ENCODE measurements at regions not wholly inside any gene's neighbourhood (a gene's known extent, or its start where the extent isn't known, plus 50 kb on each side); places are given as distances from the start of the nearest gene placed in this dataset.

DNA sequence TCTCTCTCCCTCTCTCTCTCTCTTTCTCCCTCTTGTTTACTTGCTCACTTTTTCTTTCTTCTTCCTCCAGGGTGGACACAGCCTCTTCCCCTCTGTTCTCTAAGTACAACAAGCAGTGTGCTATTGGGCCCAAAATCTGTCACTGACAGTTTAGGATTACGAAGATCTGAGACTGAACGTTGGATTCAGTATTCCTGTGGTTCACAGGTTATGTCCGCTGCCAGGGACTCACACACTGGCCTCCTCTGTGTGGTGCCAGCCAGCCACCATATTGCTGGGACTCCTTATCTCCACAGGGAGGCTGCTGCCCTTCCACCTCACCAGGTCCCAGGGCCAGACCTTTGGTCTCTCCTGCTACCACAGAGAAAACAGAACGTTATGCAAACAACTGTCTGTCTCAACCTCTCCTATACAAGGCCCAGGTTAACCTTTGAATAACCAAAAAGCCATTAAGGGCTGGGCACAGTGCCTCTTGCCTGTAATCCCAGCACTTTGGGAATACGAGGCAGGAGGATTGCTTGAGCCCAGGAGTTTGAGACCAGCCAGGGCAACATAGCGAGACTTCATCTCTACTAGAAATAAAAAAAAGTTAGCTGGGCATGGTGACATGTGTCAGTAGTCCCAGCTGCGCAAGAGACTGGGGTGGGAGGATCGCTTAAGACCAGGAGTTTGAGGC lies 171.9 kb upstream of the RAB4A start:
- DNase-seq = no peak

DNA sequence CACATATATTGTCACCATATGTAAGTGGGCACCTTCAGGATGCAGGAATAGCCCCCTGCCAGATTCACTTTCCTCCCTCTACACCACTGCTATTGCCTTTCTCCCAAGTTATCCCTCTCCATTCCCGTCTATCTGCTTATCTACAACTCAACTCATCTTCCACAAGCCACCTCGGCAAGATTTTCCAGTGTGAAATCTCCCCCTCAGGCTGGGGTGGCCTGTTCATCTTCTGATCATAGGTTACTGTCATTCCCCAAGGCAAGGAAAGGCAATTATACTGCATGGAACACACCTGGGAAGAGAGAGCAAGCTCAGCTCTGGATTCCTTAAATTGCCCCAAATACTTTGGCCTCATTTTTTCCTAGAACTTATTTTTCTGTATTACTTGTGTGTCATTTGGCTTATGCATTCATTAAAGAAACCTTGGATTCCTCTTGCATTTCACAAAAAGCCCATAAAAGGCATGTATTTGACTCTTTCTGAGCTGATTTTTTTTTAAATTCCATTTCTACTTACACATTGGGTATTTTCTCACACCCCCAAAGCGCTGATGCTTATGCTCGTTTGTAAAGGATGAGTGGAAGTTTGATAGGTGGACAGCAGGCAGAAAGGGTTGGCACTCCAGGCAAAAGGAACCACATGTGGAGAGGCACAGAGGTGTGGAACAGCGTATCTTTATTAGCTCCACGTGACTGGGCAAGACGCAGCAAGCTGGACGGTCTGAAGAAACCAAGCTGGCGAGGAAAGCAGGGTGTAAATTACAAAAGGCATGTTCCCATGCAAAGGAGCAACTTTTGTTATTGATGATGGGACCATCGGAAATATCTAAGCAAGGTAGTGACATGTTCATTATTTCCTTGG lies 169.7 kb upstream of the RAB4A start:
- no peak for DNase-seq

DNA sequence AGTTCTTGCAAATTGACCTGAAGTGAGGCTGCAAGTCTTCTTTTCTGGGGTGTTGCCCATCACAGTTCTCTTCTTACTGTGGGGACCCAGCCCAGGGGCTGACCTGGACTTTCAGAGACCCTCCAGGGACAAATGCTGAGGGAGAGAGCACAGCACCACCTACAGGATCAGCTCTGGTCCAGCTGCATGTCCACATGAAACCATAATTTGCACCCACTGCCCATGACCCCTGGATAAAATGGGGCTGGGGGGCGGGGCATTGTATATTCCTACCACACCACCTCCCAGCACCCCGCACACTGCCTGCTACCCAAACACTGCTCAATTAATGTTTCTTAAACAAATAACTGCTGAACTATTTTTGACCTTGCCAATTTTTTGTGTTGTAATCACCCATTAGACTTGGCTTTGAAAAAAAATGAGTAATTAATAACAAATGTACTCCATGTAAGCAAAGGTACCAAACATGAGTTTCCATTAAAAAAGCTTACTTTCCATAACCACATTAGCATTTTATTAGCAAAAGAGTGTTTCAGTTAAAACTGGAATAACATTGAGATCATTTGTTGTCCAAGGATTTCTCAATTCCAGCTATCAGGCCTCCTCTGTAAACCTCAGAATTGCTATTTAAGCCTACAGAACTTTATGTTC lies 168.0 kb upstream of the RAB4A start:
- no peak for DNase-seq

DNA sequence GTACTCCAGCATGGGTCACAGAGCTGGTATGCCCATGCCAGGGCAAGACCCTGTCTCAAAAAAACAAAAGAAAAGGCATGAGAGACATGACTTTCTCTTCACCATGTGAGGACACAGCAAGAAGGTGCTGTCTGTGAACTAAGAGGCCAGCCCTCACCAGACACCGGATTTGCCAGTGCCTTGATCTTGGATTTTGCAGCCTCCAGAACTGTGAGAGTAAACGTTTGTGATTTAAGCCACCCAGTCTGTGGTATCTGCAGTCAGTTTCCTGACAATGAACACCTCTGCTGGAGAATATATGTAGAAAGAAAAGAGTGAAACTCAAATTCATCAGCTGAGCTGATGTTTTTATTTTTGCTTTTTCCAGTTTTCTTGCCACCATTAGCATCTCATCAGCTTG lies 166.3 kb upstream of the RAB4A start:
- DNase-seq = no peak

DNA sequence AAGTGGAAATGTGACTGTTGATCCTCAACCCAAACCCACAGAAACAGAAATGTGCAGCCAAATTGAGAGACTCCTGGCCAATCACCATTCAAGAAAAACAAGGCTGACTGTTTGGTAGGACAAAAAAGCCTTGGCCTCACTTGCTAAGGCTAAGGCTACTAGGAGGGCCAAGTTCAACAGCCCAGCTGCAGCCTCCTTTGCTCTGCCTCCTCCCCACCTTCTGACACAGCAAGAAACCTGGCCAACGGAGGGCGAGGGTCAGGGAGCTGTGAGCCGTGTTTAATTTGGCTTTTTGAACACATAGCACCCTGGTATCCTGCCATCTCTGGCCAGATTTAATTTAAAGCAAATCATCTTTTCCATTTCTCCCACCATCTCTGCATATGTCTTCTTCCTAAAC lies 165.8 kb upstream of the RAB4A start:
- peak; percentile 39 for DNase-seq

DNA sequence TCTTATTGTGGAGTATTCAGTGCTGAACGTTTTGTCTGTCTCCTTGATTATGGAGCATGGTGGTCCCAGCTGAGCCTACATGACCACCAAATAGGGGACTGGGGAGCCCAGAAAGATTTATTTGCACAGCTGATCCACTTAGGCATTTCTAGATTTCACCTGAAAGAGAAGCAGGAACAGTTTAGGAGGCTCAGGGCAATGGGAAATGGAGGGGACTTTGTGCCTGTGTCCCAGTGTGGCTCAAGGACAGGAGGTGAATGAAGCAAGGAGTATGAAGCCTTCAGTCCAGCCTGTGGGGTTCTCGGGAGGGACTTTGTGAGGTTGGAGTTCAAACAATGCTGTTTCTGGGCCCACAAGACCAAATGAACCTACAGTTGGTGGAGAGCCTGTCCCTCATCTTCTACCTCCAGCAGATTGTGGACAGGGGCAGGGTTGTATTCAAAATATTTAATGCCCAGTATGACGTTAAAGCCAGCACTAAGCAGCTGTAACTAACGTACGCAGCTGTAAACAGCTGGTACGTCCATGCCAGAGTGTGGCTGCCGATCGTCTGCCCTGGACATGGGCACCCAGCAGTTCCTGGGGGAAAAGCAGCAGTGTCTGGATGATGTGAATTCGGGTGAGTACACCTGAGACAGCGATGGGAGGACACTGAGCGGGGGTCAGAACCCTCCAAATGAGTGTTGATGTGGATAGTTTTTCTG lies 164.9 kb upstream of the RAB4A start:
- no peak for DNase-seq

DNA sequence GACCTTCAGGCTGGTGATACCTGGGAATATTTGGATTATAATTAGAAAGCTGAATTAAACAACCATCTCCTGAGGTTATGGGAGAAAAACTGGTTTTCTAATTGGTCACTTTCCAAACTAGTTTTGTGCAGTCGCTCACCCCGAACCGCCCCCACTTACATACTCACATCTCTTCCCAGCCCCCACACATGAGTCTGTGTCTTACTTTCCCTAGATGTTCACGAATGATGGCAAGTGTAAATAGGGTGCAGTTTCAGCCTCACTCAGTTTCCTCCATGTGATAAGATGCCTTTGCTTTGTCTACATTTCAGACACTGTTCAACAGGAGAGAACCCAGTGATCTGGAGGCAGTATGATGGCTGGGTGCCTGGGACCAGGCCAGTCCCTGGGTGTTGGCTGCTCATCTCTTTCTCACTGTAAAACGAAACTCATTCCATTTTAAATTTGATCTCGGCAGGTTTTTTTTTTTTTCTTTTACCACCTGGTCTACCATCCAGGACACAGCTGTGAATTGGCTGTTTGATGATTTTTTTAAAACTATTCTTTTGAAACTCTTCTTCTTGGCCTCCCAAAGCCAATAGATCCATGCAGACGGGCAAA lies 164.3 kb upstream of the RAB4A start:
- peak; percentile 71 for DNase-seq

DNA sequence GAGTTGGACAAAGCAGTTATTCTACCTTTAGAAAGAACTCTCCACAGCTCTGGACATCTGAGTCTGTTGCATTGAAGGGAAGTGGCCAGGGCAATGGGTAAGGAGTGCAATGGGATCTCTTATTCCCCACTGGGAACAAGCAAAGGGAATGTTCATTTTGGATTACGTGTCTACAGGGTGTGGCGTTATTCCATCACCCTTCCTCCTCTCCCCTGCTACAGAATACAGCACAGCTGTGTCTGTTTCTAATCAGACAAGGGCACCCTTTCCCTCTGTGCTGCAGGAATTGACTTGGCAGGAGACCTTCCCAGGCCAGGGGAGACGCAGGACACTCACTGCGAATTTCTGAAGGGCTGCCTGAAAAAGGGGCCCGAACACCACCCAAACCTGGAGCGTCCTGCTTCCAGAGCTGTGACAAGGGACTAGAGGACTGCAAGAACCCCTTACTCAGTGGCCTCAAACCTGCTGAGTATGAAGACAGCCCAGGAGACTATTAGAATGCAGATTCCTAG lies 163.6 kb upstream of the RAB4A start:
- DNase-seq = no peak

DNA sequence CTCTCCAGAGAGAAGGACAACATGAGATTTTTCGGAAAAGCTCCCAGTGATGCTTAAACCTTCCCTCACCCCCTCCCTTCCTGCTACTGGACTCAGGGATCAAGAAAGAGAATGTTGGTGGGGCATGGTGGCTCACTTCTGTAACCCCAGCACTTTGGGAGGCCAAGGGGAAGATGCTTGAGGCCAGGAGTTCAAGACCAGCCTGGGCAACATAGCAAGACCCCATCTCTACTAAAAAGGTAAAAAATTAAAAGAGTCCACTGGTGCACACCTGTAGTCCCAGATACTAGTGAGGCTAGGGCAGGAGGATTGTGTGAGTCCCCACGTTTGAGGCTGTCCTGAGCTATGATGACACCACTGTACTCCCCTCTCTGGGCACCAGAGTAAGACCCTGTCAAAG lies 162.9 kb upstream of the RAB4A start:
- no peak for DNase-seq

DNA sequence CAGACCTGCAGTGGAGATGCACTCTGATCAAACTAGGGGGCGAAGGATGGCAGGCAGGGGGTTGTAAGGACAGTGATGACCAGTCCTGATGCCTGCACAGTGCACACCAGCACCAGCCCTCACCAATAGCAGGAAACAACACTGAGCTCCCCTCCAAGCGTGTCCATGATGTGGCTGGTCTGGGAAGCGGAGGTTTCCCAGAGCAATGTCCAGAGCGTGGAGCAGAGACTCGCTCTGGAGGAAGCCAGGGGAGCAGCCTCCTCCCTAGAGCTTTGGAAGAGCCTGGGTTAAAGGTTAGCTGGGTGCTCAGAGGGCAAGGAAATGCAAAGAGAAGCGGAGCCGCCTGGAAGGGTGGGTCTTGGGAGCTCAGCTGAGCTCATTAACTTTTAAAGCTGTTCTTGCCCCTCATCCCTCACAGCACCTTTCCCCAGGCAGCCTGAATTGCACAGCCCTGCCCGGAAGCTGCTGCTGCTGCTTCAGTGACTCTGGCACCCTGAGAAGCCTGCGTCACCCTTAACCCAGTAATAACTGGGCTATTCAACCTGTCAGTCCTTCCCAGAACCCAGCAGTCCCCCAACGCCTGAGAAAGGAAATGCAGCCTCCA lies 162.2 kb upstream of the RAB4A start:
- no peak for DNase-seq

DNA sequence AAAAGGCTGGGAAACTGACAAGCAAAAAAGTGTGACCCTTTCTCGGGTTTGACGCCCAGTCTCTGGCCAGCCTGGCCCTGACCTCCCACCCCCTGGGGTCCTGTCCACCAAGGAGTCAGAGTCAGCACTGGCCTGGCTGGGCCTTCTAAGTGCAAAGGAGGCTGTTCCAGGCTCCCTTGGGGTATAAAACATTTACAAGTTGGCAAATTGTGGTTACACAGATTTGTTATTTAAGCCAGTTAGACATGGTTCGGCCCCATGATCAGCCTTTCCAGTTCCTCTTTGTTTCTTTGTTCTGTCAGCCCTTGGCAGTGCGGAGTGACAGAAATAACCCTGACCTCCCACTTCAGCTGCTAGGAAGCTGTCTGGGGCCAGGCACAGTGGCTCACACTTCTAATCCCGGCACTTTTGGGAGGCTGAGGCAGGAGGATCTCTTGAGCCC lies 161.6 kb upstream of the RAB4A start:
- peak; percentile 68 for DNase-seq

DNA sequence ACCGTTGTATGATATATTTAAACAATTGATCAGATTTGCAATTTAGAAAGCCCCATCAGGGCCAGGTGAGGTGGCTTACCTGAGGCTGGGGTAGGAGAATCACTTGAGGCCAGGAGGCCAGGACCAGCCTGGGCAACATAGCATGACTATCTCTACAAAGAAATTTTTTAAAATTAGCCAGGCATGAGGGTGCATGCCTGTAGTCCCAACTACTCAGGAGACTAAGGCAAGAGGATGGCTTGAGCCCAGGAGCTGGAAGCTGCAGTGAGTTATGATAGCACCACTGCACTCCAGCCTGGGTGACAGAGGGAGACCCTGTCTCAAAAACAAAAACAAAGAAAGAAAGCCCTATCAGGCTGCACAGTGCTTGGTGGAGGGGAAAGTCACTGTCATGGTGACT lies 159.9 kb upstream of the RAB4A start:
- DNase-seq = no peak

DNA sequence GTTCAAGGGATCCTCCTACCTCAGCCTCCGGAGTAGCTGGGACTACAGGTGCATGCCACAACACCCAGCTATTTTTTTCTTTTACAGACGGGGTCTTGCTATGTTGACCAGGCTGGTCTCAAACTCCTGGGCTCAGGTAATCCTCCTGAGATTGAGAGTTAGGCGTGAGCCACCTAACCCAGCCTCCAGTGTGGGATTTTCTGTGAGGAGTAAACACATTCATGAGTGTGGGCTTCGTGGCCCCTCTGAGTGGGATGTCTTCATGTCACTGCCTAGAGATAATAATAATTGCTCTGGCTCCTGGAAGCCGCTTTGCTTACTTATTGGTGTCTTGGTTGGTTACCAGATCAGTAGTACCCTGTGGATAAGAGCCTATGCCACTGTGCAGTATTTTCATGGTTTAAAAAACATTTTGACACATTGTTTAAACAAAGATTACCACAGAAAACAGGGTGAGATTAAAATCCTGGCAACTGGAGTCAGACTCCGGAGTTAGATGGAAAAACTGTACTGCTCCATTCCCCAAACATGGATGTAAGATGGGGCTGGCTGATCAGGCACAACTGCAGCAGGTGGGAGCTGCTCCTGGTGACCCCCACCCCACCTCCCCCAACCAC lies 159.1 kb upstream of the RAB4A start:
- no peak for DNase-seq

DNA sequence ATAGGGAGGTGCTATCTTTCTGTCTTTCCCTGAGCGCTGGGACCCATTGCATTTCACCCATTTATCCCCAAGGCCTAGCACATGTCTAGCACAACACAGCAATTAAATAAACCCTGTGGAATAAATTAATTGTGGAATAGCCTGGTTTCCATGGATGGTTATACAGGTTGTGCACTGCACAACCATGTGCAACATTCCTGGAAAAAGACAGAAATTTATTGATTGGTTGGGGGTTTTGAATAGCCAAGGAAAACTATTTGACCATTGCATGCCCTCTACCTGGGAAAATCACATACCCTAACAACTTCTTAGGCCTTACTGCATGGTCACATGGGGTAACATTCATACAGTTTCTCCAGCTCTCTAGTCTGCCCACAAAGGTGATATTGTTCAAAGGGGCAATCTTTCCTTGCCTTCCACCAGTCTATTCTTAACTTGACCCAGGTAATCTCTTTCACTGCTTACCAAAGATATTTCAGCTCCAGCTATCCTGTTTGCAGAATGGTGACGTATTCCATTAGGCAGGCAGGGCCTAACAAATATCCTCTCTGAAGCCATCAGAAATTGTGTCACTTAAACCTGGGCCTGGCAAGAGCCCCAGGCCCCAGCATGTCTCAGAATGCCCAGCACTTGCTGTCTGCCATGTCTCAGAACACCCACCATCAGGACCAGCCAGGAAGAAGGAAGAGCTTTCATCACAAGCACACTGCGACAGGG lies 157.9 kb upstream of the RAB4A start:
- DNase-seq = no peak

DNA sequence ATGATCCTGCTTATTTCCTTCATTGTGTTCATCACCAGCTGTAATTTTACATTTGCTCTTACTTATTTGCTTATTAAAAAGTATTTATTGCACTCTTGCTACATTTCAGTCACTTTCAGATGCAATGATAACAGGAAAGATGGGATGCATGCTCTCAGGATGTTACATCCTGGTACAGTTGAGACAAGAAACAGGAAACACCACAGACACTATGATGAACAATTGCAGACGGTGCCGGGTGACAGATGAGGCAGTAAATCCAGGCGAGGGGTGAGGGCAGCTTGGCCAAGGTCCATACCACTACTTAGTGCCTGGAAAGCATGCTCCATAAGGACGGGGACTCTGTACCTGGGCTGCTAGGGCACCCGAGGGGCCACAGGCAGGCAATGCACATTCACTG lies 156.6 kb upstream of the RAB4A start:
- DNase-seq = no peak

DNA sequence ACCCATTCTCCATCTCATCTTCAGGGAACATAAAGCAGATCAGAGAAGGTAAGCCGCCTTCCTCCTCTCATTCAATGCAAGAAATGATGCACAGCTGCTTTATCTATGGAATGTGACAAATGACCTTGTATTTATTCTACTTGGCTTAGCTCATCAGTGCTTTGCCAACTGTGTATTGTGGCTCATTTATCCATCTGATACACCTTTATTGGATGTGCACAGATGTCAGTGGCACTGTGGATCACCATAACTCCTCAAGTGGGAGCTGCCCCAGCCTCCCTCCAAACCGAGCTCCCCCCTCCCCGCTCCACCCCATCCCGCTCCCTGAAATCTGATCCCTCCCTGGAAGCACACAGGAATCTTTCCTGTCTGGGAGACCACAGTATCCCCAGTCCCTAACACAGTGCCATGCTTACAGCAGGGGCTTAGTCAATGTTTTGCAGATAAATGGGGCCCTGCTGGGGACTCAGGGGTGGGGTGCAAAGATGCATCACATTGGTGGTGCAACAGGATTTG lies 156.0 kb upstream of the RAB4A start:
- no peak for DNase-seq

DNA sequence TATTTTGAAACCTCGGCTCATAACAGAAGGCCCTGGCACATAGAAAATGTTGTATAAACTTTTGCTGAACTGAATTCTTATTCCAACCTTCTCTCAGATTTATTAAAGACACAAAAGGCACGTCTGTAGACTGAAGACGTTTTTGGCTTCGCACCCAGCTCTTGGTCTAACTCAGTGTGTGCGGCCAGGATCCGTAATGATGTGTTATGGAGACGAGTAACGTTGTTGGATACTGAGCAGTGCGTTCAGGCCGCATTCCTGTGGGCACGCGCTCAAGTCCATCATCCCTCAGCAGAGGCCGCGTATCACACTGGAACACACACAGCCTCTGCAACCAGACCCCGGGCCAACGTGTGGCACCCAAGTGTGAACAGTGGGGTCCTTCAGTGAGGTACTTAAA lies 154.8 kb upstream of the RAB4A start:
- DNase-seq = no peak

DNA sequence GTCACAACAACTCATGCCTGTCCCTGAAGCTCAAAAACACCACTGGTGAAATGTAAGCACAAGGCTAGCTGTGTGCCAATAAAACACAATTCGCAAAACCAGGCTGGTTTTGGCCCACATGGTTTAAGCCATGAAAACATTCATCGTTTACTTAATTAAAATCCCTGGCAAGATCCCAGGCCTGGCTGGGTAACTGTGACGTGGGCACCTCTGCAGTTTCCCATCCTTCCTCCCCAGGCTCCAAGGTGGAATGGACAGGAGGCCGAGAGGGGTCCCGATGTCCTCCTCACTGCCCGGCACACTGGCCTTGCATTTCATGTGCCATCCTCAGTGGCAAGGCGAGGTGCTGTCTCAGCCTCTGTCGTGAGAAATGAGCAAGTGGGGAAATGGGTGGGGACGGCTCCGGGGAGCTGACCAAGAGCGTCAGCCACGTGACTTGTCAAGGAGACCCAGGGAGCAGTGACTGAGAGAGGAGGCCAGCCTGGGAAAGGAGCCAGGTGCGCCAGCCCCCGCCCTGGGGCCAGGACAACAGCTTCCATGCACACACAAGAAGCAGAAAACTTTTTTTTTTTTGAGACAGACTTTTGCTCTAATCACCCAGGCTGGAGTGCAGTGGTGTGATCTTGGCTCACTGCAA lies 153.1 kb upstream of the RAB4A start:
- DNase-seq = peak; percentile 94

DNA sequence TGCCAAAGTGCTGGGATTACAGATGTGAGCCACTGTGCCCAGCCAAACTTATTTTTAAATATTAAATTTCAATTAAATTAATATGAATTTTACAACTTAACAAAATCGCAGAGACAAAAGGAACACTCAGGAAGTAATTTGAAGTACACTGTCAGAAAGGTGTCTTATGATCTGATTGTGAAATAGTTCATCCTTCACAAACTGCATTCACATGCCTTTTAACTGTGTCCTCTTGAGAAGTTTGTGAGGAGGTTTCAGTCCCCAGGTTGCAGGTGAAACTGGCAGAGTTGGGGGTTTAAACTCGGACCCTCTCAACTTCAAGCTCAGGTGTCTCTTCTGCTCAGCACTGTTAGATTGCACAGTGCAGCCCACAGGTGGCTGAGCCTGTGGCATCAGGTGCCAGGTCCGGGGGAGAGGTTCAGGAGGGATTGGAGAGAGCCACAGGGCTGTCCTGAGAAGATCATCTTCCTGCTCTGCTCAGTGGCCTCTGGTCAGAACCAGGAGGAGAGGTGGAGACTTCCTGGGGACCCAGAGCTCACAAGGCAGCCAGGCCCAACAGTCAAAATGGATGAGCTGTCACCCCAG lies 152.3 kb upstream of the RAB4A start:
- no peak for DNase-seq

DNA sequence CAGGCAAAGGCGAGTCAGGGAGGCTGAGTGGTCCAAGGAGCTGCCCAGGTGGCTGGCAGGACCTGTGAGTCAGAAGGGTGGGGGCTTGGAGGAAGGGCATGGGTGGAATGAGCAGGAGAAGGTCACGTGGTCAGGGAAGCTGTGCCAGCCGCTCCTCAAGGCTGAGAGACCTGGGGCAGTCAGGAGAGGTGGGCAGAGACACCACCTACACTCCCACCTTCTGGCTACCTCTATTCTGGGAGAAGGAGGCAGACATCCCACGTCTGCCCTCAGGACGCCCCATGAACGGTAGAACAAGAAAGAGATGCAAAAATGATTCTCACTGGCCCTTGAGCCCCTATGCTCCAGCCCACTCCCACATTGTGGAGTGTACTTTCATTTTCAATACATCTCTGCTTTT lies 151.8 kb upstream of the RAB4A start:
- DNase-seq = no peak

Data from RPMI8226 (cell line).